NCI-H774 (cell line): ENCODE measurements at regions not wholly inside any gene's neighbourhood (a gene's known extent, or its start where the extent isn't known, plus 50 kb on each side); places are given as distances from the start of the nearest gene placed in this dataset.

Source experiments
- DNase-seq: peaks from one replicate; lab custom pipeline; 2025; lab: John Stamatoyannopoulos, UW

DNA sequence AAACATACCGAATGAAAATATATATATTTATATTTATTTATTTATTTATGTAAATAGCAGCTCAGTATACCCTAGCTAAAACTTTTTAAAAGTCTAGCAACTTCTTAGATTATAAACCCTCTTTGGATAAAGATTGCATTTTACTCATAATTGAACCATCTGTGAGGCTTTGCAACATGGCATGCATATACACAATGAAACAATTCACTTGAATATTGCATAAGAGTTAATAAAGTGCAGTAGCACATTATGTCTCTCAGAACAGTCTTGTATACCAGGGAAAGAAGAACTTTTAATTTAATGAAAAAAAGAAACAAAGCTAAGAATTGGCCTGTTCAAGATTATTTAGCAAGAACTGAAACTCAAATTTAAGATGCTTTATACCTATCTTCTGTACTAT, 1363.9 kb upstream of the ADGRL2 start:
- no peak for DNase-seq

DNA sequence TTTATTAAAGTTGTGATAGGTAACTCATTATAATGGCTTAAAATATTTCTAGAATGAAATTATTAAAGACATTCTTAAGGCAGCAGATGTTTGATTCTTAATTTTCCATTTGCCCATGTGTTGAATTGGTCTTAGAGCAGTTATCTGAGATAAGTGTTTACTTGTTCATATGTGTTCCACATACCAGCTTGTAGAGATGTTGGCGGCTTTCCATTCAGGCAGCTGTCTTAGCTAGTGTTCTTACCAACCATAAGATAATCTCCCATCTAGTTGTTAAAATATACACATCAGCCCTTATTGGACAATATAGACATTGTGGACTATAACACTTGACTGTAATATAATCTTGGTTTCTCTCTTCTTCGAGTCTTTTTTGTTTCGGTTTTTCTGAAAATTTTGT, 1372.9 kb upstream of the ADGRL2 start:
- no peak for DNase-seq

DNA sequence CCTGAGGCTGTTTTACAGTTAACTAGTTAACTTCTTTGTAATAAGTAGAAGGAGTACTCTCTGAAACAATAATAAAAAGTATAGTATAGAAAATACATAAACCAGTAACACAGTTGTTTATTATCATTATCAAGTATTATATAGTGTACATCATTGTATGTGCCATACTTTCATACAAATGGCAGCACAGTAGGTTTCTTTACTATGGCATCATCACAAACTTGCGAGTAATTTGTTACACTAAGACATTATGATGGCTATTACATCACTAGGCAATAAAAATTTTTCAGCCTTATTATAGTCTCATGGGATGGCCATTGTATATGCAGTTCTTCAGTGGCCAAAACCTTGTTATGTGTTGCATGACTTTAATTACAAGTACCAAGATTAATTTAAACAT, 1376.5 kb upstream of the ADGRL2 start:
- no peak for DNase-seq

DNA sequence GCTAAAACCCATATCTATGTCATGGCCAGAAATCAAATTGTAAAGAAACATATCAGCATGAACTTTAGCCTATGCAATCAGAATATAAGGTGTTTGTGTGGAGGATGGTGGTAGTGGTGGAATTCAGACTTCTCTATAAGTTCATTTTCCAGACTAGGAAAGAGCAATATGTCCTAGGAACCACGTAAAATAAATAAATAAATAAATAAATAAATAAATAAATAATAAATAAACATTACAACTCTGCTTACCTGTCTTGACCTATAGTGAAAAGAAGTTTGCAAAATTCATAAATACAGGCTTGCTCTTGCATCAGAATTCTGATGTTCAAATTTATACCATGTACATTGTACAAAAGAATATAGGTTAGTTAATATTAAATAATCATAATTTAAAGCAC, 1382.6 kb upstream of the ADGRL2 start:
- DNase-seq = no peak

DNA sequence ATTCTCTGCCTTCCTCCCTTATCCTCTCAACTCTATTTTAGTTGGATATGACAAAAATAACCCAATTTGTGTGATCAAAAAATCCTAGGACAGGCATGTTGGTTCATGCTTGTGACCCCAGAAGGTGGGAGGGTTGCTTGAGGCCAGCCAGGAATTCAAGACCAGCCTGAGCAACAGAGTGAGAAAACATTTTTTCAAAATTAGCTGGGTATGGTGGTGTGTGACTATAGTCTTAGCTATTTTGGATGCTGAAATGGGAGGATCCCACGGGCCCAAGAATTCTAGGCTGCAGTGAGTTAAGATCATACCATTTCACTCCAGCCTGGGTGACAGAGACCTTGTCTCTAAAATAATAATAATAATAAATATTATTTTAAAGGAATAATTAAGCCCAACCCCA, 1383.1 kb upstream of the ADGRL2 start:
- no peak for DNase-seq

DNA sequence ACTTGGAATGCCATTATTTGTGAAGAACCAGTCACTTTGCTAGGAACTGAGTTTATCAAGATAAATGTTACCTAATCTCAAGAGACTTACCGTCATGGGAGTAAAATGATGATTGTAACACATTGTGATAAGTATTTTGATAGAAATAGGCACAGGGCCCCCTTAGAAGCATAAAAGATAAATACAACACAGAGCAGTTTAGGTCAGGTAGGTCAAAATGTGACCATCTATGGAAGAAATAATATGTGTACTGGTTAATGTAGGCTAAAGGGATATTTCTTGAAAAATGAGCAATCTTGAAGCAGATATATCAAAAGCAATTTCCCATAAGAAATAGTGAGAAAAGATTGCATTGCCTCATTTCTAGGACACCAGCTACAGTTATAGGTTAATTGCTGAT, 1386.8 kb upstream of the ADGRL2 start:
- no peak for DNase-seq

DNA sequence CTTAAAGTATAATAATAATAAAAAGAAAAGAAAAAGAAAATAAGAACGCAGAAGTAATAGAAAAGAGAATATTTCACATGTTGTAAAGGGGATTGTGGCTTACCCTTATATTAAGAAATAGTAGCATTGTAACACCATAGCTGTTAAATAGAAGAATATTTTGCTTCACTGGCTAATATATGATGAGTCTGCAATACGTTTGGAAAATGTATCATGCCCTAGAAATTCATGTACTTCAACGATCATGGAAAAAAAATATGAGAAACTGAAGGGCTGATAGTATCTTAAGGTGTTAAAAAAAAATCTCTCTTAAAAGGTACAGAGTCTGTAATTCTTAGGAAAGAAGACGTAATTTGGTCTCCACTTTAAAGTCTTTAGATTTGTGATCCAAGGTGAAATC, 1390.5 kb upstream of the ADGRL2 start:
- DNase-seq = no peak

DNA sequence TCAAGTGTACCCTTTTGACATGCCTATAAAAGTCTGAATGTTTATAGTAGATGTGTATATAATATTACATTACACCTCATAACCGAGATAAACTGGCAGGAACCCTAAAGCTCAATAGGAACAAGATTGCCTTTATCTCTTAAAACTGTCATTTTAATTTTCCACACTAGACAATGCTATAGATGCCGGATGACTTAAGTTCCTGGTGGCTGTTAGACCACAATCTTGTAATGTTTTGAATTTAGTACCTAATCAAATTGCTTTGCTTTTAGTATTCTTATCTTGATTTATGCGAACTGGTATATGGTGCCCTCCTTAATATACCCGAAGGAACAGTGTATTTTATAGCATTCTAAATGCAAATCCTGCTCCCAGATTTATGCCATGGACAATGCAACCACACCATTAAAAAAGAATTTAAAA, 1397.0 kb upstream of the ADGRL4 start:
- DNase-seq = no peak

DNA sequence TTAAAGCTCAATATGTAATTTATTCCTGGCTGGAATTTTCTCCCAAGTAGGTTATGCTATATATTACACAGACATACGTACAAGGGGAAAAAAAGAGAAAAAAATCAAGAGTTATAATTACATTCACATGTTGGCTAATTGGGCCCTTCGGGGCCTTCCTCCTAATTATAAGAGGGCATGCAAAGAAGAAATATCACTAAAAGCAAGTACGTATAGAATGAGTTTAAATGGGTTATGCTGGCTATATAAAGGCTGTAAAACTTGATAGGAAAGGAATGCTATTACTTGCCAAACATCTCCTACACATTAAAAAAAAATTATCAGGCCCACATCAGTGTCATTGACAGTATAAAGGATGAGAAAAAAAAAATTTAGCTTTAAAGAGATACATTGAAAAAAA, 1396.1 kb upstream of the ADGRL4 start:
- no peak for DNase-seq

DNA sequence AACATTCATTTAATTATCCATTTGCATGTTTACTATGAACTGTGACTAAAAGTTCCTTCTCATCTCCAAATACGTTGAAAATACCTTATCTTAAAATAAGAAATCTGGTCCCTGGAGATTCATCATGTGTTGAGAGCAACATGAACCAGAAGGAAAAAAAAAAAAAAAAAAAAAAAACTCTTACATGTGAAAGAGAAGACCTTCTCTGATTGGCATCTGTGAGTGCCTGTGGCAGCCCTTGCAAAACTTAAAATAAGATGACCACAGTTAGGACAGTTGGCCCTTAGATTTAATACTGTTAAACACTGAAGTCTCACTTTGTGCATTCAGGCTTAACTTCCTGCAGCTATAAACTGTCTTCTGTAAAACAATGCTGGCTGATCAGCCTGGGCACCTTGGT, 1395.2 kb upstream of the ADGRL4 start:
- DNase-seq = no peak

DNA sequence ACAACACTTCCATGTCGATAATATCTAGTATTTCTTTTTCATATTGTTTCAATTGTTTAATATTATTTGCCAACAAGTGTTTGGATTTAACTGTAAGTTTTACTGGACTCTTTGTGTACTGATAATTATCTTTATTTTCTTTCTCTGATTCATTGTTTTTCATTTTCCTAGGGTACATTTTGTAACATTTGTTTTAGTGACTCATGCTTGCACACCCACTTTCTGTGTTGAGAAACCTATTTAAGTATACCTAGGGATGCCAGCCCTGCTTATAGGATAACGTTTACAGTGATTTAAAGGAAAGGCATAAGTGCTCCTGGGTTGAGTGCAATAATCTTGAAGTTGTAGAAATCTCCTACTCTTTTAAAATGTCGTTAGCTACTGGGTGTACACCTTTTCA, 1386.0 kb upstream of the ADGRL4 start:
- peak; percentile 9 for DNase-seq

DNA sequence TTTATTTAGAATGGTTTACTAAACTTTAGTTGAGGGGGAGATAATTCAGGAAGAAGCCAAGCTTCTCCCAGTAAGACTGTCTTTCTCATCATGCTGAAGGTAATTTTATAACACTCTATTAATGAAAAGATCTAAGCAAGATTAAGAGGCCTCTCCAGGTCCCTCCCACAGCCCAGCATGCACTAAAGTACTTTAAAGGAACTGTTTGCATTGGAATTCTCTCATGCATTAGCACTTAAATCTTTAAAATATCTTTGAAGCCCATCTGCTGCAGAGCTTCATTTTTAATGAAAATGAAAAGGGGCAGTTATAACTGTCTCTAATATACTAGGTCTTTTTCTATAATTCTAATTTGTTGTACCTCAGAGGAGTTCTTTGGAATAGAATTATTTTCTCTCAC, 1379.1 kb upstream of the ADGRL4 start:
- no peak for DNase-seq

DNA sequence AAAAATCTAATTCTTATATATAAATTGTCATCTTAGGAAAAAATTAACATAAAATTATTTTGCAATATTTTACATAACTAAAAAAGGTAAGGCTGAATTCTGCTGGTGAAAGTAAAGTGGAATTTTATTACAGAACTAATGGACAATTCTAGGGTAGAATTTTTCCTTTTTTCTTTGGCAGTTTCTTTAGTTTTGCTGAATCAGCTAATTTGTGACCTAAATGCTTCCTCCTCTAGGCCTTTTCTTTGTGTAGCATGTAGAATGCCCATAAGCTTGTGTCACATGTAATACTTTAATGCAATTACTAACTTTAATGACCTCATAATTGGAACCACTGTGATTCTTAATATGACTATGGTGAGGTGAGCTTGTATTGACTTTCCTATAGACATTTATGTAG, 1378.4 kb upstream of the ADGRL4 start:
- DNase-seq = no peak

DNA sequence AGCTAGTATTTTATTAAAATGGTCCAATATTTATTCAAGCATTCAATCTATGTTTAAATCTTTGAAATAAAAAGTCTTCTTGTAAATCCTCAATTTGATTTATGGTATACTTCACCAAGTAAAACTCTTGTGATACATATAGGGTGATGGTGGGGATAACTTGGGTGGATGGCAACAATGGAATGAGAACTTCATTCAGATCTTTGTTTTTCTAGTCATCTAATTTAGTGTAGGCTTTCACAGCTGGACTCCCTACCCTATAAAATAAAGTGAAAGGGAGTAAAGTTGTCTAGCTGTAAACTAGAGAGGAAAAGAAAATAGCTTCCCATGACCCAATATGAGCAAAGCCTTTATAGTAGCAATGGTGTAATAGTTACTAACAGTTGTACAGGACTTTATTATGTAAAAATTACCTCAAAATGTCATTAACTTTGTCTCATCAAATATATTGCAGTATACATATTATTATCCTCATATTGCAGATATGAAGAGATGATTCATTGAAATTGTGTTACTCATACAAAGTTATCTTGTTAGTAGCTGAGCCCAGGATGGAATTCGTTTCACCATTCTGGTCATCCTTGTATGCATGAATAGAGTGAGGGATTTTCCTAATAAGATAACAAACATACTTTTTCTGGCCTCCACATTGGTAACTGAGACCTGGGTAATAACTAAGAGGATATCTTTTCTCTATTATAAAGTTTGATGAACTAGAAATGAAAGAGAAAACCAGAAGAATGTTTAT, 1377.7 kb upstream of the ADGRL4 start:
- DNase-seq = no peak

DNA sequence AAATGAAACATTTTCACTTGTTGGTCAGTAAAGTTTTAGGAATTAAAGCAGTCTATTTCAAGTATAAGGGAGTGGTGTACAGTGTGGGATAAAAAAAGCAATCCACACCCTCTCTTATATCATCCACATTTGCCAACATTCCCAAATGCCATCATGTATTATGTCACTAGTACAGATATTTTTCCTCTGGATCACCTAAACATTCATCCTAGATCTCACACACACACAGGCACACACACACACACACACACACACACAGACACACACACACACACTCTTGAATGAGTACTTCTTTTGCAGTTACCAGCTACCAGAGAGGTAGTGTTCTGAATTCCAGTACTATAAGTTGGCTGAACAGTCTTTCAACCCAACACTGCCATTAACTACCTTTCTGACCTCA, 1369.1 kb upstream of the ADGRL4 start:
- no peak for DNase-seq

DNA sequence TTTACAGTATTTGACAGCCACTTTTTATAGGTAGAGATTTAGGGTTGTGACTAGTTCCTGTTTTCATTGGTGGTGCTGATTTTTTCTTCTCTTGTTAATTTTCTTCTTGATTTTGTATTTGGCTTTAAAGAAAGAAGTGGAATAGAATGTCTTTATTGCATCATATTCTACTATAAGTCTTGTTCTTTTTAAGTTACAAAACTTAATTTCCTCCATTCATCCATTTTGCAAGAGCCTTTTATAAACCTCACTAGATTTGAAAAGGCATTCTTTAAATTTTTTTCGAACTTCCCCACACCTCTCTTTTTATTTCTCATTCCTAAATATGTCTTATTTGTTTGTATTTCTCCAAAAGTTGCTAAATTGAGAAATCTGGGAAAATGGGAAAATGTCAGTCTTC, 1368.6 kb upstream of the ADGRL4 start:
- DNase-seq = no peak

DNA sequence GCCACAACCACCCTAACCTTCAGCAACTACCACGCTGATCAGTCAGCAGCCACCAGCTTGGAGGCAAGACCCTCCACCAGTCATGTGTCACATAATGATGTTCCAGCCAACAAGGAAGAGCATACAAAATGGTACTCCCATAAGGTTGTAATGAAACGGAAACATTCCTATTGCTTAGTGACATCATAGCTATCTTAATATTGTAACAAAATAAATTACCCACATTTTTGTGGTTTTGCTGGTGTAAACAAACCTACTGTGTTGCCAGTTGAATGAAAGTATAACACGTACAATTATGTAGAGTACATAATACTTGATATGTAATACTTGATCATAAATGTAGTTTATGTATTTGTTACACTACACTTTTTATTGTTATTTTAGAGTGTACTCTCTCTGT, 1363.2 kb upstream of the ADGRL4 start:
- no peak for DNase-seq

DNA sequence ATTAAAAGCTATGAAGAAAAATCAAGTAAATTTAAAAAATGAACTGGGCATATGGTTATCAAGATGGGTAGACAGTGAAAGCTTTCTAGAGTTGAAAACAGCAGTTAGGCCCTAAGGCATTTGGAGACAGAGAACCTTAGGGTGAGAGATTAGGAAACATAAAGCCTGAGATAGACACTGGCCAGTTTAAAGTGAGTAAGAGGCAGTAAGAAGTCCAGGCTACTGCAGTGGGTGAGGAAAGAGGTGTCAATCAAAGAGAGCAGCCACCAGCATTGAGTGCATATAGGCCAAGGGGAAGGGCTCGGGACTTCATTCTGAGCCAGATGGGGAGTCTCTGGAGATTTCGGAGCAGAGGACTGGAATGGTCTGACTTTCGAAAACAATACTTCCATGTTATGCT, 1360.5 kb upstream of the ADGRL4 start:
- DNase-seq = no peak

DNA sequence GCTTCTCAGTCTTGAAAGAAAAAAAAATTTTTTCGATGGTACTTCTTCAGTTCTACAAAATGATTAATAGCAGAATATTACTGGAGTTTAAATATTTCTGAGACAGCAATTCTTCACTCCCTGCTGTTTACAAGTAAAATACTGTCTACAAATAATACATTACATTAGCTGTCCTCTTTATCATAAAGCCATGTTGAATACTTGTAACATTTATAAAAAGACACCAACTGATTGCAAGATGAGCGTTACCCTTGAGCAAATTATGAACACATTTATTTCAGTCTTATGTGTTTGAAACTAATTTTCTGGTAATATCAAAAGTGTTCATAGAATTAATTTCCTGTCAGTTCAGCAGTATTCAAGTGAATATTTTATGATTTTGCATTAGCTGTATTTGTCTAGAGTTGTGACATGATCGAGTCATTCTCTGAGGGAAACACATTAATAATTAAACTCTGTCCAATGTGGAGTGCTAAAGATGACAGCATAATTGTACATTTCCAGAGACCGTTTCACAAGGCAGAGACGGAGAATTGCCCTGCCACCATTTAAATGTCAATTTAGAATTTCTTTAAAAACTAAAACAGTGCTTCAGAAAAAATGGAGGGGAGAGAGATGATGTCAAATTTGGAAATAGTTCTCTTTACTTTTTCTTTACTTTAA, 1359.0 kb upstream of the ADGRL4 start:
- DNase-seq = no peak

DNA sequence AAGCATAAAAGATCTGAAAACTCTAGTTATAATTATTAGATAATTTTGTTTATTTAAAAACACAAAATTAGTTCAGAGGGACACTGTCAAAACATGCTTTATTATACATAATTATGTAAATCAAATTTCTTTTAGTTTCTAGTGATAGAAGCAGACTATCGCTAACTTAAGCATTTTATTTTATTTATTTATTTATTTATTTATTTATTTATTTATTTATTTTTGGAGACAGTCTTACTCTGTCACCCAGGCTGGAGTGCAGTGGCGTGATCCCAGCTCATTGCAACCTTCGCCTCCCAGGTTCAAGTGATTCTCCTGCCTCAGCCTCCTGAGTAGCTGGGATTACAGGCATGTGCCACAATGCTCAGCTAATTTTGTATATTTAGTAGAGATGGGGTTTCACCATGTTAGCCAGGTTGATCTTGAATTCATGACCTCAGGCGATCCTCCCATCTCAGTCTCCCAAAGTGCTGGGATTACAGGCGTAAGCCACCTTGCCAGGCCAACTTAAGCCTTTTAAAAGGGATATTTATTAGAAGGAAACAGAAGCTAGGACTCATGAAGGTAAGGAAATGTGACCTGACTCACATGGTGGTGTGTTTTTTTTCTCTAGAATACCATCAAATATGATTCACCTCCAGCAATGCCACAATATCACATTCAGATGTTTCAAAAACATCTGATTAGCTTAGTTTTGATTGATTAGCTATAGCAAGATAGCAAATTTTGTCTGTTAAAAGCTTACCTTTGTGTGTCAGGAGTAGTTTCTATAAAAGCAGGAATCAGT, 1357.4 kb upstream of the ADGRL4 start:
- DNase-seq = no peak

DNA sequence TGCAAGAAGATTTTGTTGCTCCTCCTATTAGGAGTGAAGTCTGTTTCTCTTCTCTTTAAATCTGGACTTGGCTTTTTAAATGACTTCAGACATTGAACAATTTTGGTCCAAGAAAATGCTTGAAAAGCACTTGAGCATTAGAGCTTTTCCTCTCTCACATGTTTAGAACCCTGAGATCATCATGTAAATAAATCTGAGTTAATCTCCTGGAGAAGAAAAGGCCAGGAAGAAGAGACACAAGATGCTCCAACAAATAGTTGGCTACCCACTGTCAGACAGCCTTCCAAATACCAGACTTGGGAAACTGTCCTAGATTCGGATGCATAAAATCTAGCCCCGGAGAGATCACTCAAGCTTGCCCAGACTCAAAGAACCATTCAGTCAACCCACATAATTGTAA, 1353.1 kb upstream of the ADGRL4 start:
- DNase-seq = no peak

DNA sequence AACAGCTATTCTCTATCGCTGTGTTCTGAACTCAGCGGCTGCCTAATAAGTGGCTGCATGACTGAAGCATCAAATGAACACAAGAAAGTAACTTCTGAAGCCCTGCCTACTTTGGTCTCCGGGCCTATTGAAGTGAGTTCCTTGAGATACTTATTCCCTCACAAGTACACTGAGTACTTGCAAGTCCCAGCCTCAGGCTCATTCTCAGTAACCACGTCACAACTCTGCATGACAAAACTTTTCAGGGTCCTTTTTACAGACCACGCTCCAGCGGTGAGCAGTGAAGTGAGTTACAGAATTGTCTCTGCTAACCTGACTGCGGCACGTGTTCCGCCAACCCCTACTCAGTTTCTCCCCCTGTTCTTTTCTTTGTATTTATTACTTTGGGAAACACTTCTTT, 1342.7 kb upstream of the ADGRL4 start:
- no peak for DNase-seq

DNA sequence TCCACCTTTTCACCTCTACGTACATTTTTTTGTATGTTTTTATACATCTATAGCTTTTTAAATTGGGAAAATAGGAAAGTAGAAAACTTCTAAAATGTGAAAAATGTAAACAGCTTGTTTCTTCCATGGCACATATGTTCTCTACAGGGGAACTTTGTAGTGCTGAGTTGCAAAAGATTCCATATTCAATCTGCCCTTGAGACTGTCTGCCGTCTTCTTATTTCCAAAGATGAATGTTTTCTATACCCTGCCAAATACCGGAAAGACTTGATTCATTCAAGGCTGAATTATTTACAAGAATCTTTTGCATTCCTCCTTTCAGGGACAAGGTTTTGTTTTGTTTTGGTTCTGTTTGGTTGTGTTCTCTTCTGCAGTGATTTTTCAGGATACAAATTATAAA, 1334.5 kb upstream of the ADGRL4 start:
- DNase-seq = no peak
